Calu3 (cell line): ENCODE measurements at regions not wholly inside any gene's neighbourhood (a gene's known extent, or its start where the extent isn't known, plus 50 kb on each side); places are given as distances from the start of the nearest gene placed in this dataset.

Source experiments
- BruUV-seq: library from RNA; stranded (reverse); fragments of 400-500 nt; replicated peaks from 2 replicates; lab custom pipeline; 2021; lab: Mats Ljungman, UMichigan
- CTCF ChIA-PET: fragments of 300-600 bp; sonication (Branson Sonifier 250); formaldehyde crosslinking; loops from one replicate; lab custom pipeline; 2022; ENCODE audit warnings: antibody characterized with exemption; lab: Charles Lee
- DNase-seq: peaks from one replicate; pipeline ENCODE4 v3.0.0; 2022
- H3K27ac Mint-ChIP-seq: one replicate; pipeline ENCODE4 v1.8.0; 2022; ENCODE audit warnings: mixed read lengths; ENCODE audit not compliant: unreplicated experiment
- H3K27me3 Mint-ChIP-seq: one replicate; pipeline ENCODE4 v1.8.0; 2022; ENCODE audit warnings: mixed read lengths; ENCODE audit not compliant: unreplicated experiment
- H3K36me3 Mint-ChIP-seq: one replicate; pipeline ENCODE4 v1.8.0; 2022; ENCODE audit warnings: mild to moderate bottlenecking, moderate library complexity, mixed read lengths; ENCODE audit not compliant: insufficient read depth, unreplicated experiment
- H3K4me1 Mint-ChIP-seq: one replicate; pipeline ENCODE4 v1.8.0; 2022; ENCODE audit warnings: mild to moderate bottlenecking, low read depth, mixed read lengths; ENCODE audit not compliant: unreplicated experiment
- H3K4me3 Mint-ChIP-seq: one replicate; pipeline ENCODE4 v1.8.0; 2022; ENCODE audit warnings: mild to moderate bottlenecking, low read depth, moderate library complexity, mixed read lengths; ENCODE audit not compliant: unreplicated experiment
- H3K9me3 Mint-ChIP-seq: one replicate; pipeline ENCODE4 v1.8.0; 2022; ENCODE audit warnings: low read depth, mixed read lengths; ENCODE audit not compliant: unreplicated experiment
- CTCF ChIP-seq: fragments of 200-600 bp; IDR thresholded peaks from one replicate; pipeline ENCODE4 v1.8.0; 2022; ENCODE audit warnings: antibody characterized with exemption; ENCODE audit not compliant: unreplicated experiment
- intact Hi-C: fragments of 100-400 bp; cut with micrococcal nuclease; formaldehyde crosslinking; loops from one replicate; pipeline ENCODE4 v1.10.0; 2022; ENCODE audit not compliant: unreplicated experiment

GRCh38 chr10:128813574-128813973, 653.5 kb upstream of the MGMT start:
- Mint-ChIP-seq H3K4me1 (no peaks in the 10 kb centered on the region), H3K27ac (no peak overlapping the region), H3K27me3 (no peaks in the 10 kb centered on the region), H3K36me3 (no peaks in the 10 kb centered on the region), H3K9me3 (peaks cover 11% of the 10 kb centered on the region), H3K4me3 (no peak overlapping the region)
- TF ChIP-seq CTCF: no peak
- CTCF ChIA-PET: no interaction called here
- BruUV-seq: no TSS peak
- intact Hi-C loops: no loop called here
- DNase-seq: no peak

GRCh38 chr10:128814024-128814423, 653.0 kb upstream of the MGMT start:
- Mint-ChIP-seq H3K4me3 (no peak overlapping the region), H3K27me3 (no peaks in the 10 kb centered on the region), H3K9me3 (peaks cover 12% of the 10 kb centered on the region), H3K4me1 (no peaks in the 10 kb centered on the region), H3K27ac (no peak overlapping the region), H3K36me3 (no peaks in the 10 kb centered on the region)
- DNase-seq: no peak
- CTCF ChIA-PET: no interaction called here
- intact Hi-C loops: no loop called here
- no TSS peak for BruUV-seq
- TF ChIP-seq CTCF: no peak

GRCh38 chr10:128814782-128815181, 652.3 kb upstream of the MGMT start:
- no peak for DNase-seq
- Mint-ChIP-seq H3K4me1 (no peaks in the 10 kb centered on the region), H3K27me3 (no peaks in the 10 kb centered on the region), H3K36me3 (no peaks in the 10 kb centered on the region), H3K9me3 (peaks cover 13% of the 10 kb centered on the region), H3K27ac (no peak overlapping the region), H3K4me3 (no peak overlapping the region)
- CTCF ChIA-PET: no interaction called here
- no TSS peak for BruUV-seq
- TF ChIP-seq CTCF: no peak
- intact Hi-C loops: no loop called here

- no peak for DNase-seq
- no peaks in the 10 kb centered on the region for H3K36me3 Mint-ChIP-seq
- H3K27ac Mint-ChIP-seq: no peak overlapping the region
- H3K4me3 Mint-ChIP-seq: no peak overlapping the region
- BruUV-seq: no TSS peak
- CTCF ChIA-PET: no interaction called here
- H3K4me1 Mint-ChIP-seq: no peaks in the 10 kb centered on the region
- intact Hi-C loops: no loop called here
- H3K9me3 Mint-ChIP-seq: peaks cover 15% of the 10 kb centered on the region
- TF ChIP-seq CTCF: no peak
- H3K27me3 Mint-ChIP-seq: no peaks in the 10 kb centered on the region
Measured at GRCh38 chr10:128816726-128817125, 650.3 kb upstream of the MGMT start.
